ENCODE measurements at regions not wholly inside any gene's neighbourhood (a gene's known extent, or its start where the extent isn't known, plus 50 kb on each side); places are given as distances from the start of the nearest gene placed in this dataset.

GRCh38 chr2:3073704-3074103 is 303.9 kb downstream of the EIPR1 start:
- no peak for TF ChIP-seq CTCF (conservative IDR thresholded peaks at IDR 0.05 in 1 of 2, IDR thresholded peaks at IDR 0.05 in 1 of 2; ENCODE audit: extremely low read depth in 1 of 2, insufficient read depth in 1 of 2, low read depth in 1 of 2, low read length in 2 of 2)
- TF ChIP-seq EZH2 (IDR thresholded peaks at IDR 0.05; ENCODE audit: borderline replicate concordance, low read length), result no peak

Measured in mammary epithelial cell (primary cell).